Omental fat pad (tissue), 3 donors: ENCODE measurements at regions not wholly inside any gene's neighbourhood (a gene's known extent, or its start where the extent isn't known, plus 50 kb on each side); places are given as distances from the start of the nearest gene placed in this dataset.

Experiments used
- ATAC-seq: fragments of 150-250 bp; one replicate; pipeline ENCODE4 v1.9.1; 2016; ENCODE audit warnings: mild to moderate bottlenecking, moderate library complexity; ENCODE audit not compliant: low FRiP score
- DNase-seq: peaks from one replicate; pipeline ENCODE4 v3.0.0-alpha.2; 2019; ENCODE audit warnings: low spot score
- CTCF ChIP-seq, 3 donors: fragments of 450-650 bp; IDR thresholded peaks; one replicate each; pipeline ENCODE4 v1.5.1; 2016 to 2017; ENCODE audit warnings: antibody characterized with exemption in 3 of 3, mild to moderate bottlenecking in 3 of 3, moderate library complexity in 2 of 3

DNA sequence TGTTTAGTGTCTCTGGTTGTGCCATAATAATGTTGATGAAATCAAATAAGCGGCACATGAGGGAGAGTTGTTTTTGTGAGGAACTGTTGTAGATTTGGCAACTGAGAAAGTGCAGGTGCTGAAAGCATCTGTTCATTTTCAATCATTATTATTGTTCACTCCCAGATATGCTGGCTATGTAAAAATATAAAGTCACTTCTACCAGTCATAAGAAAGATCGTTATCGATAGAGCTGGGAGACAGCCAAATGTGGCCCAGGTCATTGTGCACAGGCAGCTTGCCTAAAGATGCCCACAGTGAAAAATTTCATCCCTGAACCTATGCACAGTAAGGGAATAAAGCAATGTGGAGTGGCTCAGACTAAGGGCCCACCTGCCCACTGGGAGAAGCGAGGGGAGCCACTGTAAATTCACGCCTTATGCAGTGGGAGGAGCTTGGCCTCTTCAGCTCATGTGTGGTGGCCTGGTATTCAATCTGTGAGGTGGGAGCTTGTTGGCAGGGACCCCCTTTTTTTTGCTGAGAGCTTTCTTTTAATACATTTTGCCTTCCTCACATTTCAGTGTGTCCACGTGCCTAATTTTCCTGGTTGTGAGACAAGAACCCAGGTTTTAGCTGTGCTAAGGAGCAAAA, 1490.8 kb upstream of the TMEM132C start:
- DNase-seq (no peak), ATAC-seq (no peak)
- TF ChIP-seq CTCF (IDR thresholded peaks at IDR 0.05) = no peak

DNA sequence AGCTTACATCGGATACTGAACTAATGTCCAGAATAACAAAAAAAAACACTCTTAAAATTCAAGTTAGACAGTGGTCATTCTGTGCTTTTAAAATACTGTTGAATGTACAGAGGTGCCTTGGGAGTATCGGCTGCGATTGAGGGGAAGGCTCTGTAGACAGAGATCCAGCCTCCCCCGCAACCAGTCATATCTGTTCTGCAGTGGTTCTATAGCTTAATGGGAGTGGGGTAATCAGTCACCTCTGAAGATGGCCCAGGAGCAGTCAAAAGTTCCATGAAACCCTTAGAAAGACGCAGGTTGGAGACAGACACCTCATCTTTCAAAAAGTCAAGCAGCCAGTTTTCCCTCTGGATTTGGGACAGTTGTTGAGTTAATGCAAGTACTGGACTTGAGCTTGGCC, 1486.6 kb upstream of the TMEM132C start:
- DNase-seq (no peak), ATAC-seq (no peak)
- no peak for TF ChIP-seq CTCF (IDR thresholded peaks at IDR 0.05)

- TF ChIP-seq CTCF (IDR thresholded peaks at IDR 0.05) = no peak
- DNase-seq = no peak
Observed at GRCh38 chr12:126781593-126781992, 1485.4 kb upstream of the TMEM132C start.

DNA sequence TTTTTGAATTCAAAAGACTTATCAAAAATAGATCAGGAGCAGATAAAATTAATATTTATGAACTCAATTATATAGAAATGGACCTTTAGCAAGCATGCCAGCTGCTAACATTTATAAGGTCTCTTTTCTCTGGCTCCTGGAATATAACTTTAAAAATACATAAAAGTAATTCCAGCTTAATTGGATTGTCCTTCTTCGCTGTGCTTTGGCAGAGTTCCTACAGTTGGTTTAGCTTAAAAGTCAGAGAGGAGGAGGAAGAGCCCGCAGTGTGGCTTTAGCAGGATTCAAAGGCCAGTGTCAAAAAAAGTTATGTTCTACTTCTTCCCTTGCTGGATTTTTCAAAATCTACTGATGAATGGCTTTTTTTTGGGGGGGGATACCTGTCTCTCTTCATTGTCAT, 1484.9 kb upstream of the TMEM132C start:
- no peak for TF ChIP-seq CTCF (IDR thresholded peaks at IDR 0.05)
- ATAC-seq (no peak), DNase-seq (no peak)

More at GRCh38 chr12:126781593-126781992, 1485.4 kb upstream of the TMEM132C start:
- no peak for ATAC-seq

GRCh38 chr12:126784328-126784921, 1482.5 kb upstream of the TMEM132C start:
- no peak for ATAC-seq
- no peak for DNase-seq

DNA sequence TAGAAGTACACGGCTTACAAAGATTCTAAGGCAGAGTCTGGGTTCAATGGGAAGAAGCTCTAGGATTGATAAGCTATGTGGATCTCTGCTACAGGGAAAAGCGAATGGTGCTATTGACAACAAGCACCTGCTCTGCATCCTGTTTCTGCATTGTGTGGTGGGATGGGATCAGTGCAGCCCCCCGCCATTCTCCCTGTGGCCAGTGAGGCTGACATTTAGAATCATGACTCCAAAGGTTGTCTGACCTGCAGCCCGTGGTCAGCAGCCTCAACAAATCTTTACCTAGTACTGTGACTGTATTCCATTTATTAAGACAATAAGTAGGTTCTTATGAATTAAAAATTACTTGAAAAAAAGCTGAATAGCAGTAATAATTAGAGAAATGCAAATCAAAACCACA, 1477.0 kb upstream of the TMEM132C start:
- DNase-seq = no peak

More at GRCh38 chr12:126784328-126784921, 1482.5 kb upstream of the TMEM132C start:
- no peak for TF ChIP-seq CTCF (IDR thresholded peaks at IDR 0.05)

More for the DNA sequence above, 1477.0 kb upstream of the TMEM132C start:
- no peak for ATAC-seq
- TF ChIP-seq CTCF (IDR thresholded peaks at IDR 0.05) = no peak
